ENCODE measurements at regions not wholly inside any gene's neighbourhood (a gene's known extent, or its start where the extent isn't known, plus 50 kb on each side); places are given as distances from the start of the nearest gene placed in this dataset.
"Not testable (repeated sequence)": the region's sequence is repeated elsewhere in the genome, so short reads cannot be mapped to it uniquely, and the experiment has no call there.

GRCh38 chr4:24202579-24202978 lies 312.7 kb upstream of the PPARGC1A start:
- Mint-ChIP-seq H3K4me3 (no peak overlapping the region), H3K4me1 (ENCODE audit: low read depth) (no peaks in the 10 kb centered on the region), H3K36me3 (ENCODE audit: low read depth) (no peaks in the 10 kb centered on the region), H3K9me3 (no peaks in the 10 kb centered on the region), H3K27me3 (ENCODE audit: low read depth) (no peaks in the 10 kb centered on the region), H3K27ac (no peak overlapping the region)
- no peak for DNase-seq (ENCODE audit: low spot score)

GRCh38 chr4:24197955-24198354 lies 308.1 kb upstream of the PPARGC1A start:
- Mint-ChIP-seq H3K4me1 (ENCODE audit: low read depth) (no peaks in the 10 kb centered on the region), H3K27ac (no peak overlapping the region), H3K36me3 (ENCODE audit: low read depth) (no peaks in the 10 kb centered on the region), H3K27me3 (ENCODE audit: low read depth) (no peaks in the 10 kb centered on the region), H3K4me3 (no peak overlapping the region), H3K9me3 (no peaks in the 10 kb centered on the region)
- DNase-seq (ENCODE audit: low spot score) = no peak

- no peaks in the 10 kb centered on the region for H3K36me3 Mint-ChIP-seq (ENCODE audit: low read depth)
- no peaks in the 10 kb centered on the region for H3K27me3 Mint-ChIP-seq (ENCODE audit: low read depth)
- no peaks in the 10 kb centered on the region for H3K9me3 Mint-ChIP-seq
- no peaks in the 10 kb centered on the region for H3K4me1 Mint-ChIP-seq (ENCODE audit: low read depth)
- DNase-seq (ENCODE audit: low spot score) = no peak
- H3K4me3 Mint-ChIP-seq = no peak overlapping the region
- H3K27ac Mint-ChIP-seq = no peak overlapping the region
Measured at GRCh38 chr4:24196785-24197184, 306.9 kb upstream of the PPARGC1A start.

- Mint-ChIP-seq H3K27ac (no peak overlapping the region), H3K9me3 (no peaks in the 10 kb centered on the region), H3K4me3 (no peak overlapping the region), H3K4me1 (ENCODE audit: low read depth) (no peaks in the 10 kb centered on the region), H3K27me3 (ENCODE audit: low read depth) (no peaks in the 10 kb centered on the region), H3K36me3 (ENCODE audit: low read depth) (no peaks in the 10 kb centered on the region)
- DNase-seq (ENCODE audit: low spot score) = no peak
Measured at GRCh38 chr4:24195991-24196736, 306.3 kb upstream of the PPARGC1A start.

- no peak for DNase-seq (ENCODE audit: low spot score)
- no peaks in the 10 kb centered on the region for H3K4me1 Mint-ChIP-seq (ENCODE audit: low read depth)
- no peak overlapping the region for H3K27ac Mint-ChIP-seq
- no peaks in the 10 kb centered on the region for H3K9me3 Mint-ChIP-seq
- H3K36me3 Mint-ChIP-seq (ENCODE audit: low read depth) = no peaks in the 10 kb centered on the region
- H3K27me3 Mint-ChIP-seq (ENCODE audit: low read depth) = no peaks in the 10 kb centered on the region
- no peak overlapping the region for H3K4me3 Mint-ChIP-seq
Measured at GRCh38 chr4:24192018-24192641, 302.3 kb upstream of the PPARGC1A start.

GRCh38 chr4:24190761-24191695 lies 301.2 kb upstream of the PPARGC1A start:
- no peak overlapping the region for H3K27ac Mint-ChIP-seq
- no peaks in the 10 kb centered on the region for H3K4me1 Mint-ChIP-seq (ENCODE audit: low read depth)
- H3K4me3 Mint-ChIP-seq = no peak overlapping the region
- H3K9me3 Mint-ChIP-seq = no peaks in the 10 kb centered on the region
- no peak for DNase-seq (ENCODE audit: low spot score)
- no peaks in the 10 kb centered on the region for H3K36me3 Mint-ChIP-seq (ENCODE audit: low read depth)
- H3K27me3 Mint-ChIP-seq (ENCODE audit: low read depth) = no peaks in the 10 kb centered on the region

- no peak overlapping the region for H3K4me3 Mint-ChIP-seq
- H3K27ac Mint-ChIP-seq = no peak overlapping the region
- H3K9me3 Mint-ChIP-seq = no peaks in the 10 kb centered on the region
- no peaks in the 10 kb centered on the region for H3K27me3 Mint-ChIP-seq (ENCODE audit: low read depth)
- no peak for DNase-seq (ENCODE audit: low spot score)
- H3K36me3 Mint-ChIP-seq (ENCODE audit: low read depth) = no peaks in the 10 kb centered on the region
- no peaks in the 10 kb centered on the region for H3K4me1 Mint-ChIP-seq (ENCODE audit: low read depth)
Measured at GRCh38 chr4:24188459-24188858, 298.6 kb upstream of the PPARGC1A start.

GRCh38 chr4:24186466-24186865 lies 296.6 kb upstream of the PPARGC1A start:
- no peak overlapping the region for H3K27ac Mint-ChIP-seq
- no peaks in the 10 kb centered on the region for H3K27me3 Mint-ChIP-seq (ENCODE audit: low read depth)
- no peaks in the 10 kb centered on the region for H3K4me1 Mint-ChIP-seq (ENCODE audit: low read depth)
- H3K9me3 Mint-ChIP-seq = no peaks in the 10 kb centered on the region
- no peak overlapping the region for H3K4me3 Mint-ChIP-seq
- no peak for DNase-seq (ENCODE audit: low spot score)
- no peaks in the 10 kb centered on the region for H3K36me3 Mint-ChIP-seq (ENCODE audit: low read depth)

GRCh38 chr4:24181005-24181404 lies 291.2 kb upstream of the PPARGC1A start:
- H3K27ac Mint-ChIP-seq = no peak overlapping the region
- H3K27me3 Mint-ChIP-seq (ENCODE audit: low read depth) = no peaks in the 10 kb centered on the region
- no peak for DNase-seq (ENCODE audit: low spot score)
- no peak overlapping the region for H3K4me3 Mint-ChIP-seq
- no peaks in the 10 kb centered on the region for H3K4me1 Mint-ChIP-seq (ENCODE audit: low read depth)
- H3K9me3 Mint-ChIP-seq = no peaks in the 10 kb centered on the region
- H3K36me3 Mint-ChIP-seq (ENCODE audit: low read depth) = no peaks in the 10 kb centered on the region

GRCh38 chr4:24180586-24180985 lies 290.7 kb upstream of the PPARGC1A start:
- Mint-ChIP-seq H3K4me1 (ENCODE audit: low read depth) (no peaks in the 10 kb centered on the region), H3K9me3 (no peaks in the 10 kb centered on the region), H3K27me3 (ENCODE audit: low read depth) (no peaks in the 10 kb centered on the region), H3K4me3 (no peak overlapping the region), H3K36me3 (ENCODE audit: low read depth) (no peaks in the 10 kb centered on the region), H3K27ac (no peak overlapping the region)
- no peak for DNase-seq (ENCODE audit: low spot score)

- H3K4me1 Mint-ChIP-seq (ENCODE audit: low read depth) = no peaks in the 10 kb centered on the region
- H3K27me3 Mint-ChIP-seq (ENCODE audit: low read depth) = no peaks in the 10 kb centered on the region
- H3K4me3 Mint-ChIP-seq = no peak overlapping the region
- H3K9me3 Mint-ChIP-seq = peaks cover 3% of the 10 kb centered on the region
- no peaks in the 10 kb centered on the region for H3K36me3 Mint-ChIP-seq (ENCODE audit: low read depth)
- no peak overlapping the region for H3K27ac Mint-ChIP-seq
- DNase-seq (ENCODE audit: low spot score) = no peak
Measured at GRCh38 chr4:24179201-24179840, 289.5 kb upstream of the PPARGC1A start.

GRCh38 chr4:24177443-24177842 lies 287.6 kb upstream of the PPARGC1A start:
- not testable (repeated sequence) for H3K4me1 Mint-ChIP-seq (ENCODE audit: low read depth); H3K9me3 Mint-ChIP-seq; H3K36me3 Mint-ChIP-seq (ENCODE audit: low read depth); DNase-seq (ENCODE audit: low spot score); H3K4me3 Mint-ChIP-seq; H3K27me3 Mint-ChIP-seq (ENCODE audit: low read depth); H3K27ac Mint-ChIP-seq

- H3K36me3 Mint-ChIP-seq (ENCODE audit: low read depth) = no peaks in the 10 kb centered on the region
- no peaks in the 10 kb centered on the region for H3K4me1 Mint-ChIP-seq (ENCODE audit: low read depth)
- H3K9me3 Mint-ChIP-seq = peaks cover 3% of the 10 kb centered on the region
- H3K27me3 Mint-ChIP-seq (ENCODE audit: low read depth) = no peaks in the 10 kb centered on the region
- H3K27ac Mint-ChIP-seq = no peak overlapping the region
- no peak overlapping the region for H3K4me3 Mint-ChIP-seq
- DNase-seq (ENCODE audit: low spot score) = no peak
Measured at GRCh38 chr4:24175707-24176106, 285.9 kb upstream of the PPARGC1A start.

- Mint-ChIP-seq H3K36me3 (ENCODE audit: low read depth) (no peaks in the 10 kb centered on the region), H3K27me3 (ENCODE audit: low read depth) (no peaks in the 10 kb centered on the region), H3K9me3 (peaks cover 3% of the 10 kb centered on the region), H3K4me3 (no peak overlapping the region), H3K27ac (no peak overlapping the region), H3K4me1 (ENCODE audit: low read depth) (no peaks in the 10 kb centered on the region)
- no peak for DNase-seq (ENCODE audit: low spot score)
Measured at GRCh38 chr4:24174602-24175001, 284.8 kb upstream of the PPARGC1A start.
